ENCODE measurements at regions not wholly inside any gene's neighbourhood (a gene's known extent, or its start where the extent isn't known, plus 50 kb on each side); places are given as distances from the start of the nearest gene placed in this dataset.

GRCh38 chr10:129394518-129395328 lies 72.3 kb upstream of the MGMT start:
- FAIRE-seq = no peak
- ChIA-PET CTCF (no interaction called here), POLR2A (no interaction called here)
- no peak for DNase-seq (ENCODE audit: low read depth, low spot score)
- H4K20me1 ChIP-seq (replicated peaks; ENCODE audit: control insufficient read depth, extremely low read depth, insufficient read depth, low read length) = no peaks in the 10 kb centered on the region
- H3K36me3 ChIP-seq (ENCODE audit: control insufficient read depth in 2 of 2, extremely low read depth in 1 of 2, insufficient read depth in 2 of 2, low read length in 2 of 2) = no peaks in the 10 kb centered on the region
- dilution Hi-C loops (cut with MboI; ENCODE audit: extremely low pct_ligation_motif_present, low sequenced_read_pairs) (no loop called here), intact Hi-C loops (cut with micrococcal nuclease) (no loop called here)
- no peaks in the 10 kb centered on the region for H3K4me1 ChIP-seq (ENCODE audit: control insufficient read depth, extremely low read depth, insufficient read depth, low read length)
- H3K9ac ChIP-seq (replicated peaks; ENCODE audit: extremely low read depth, insufficient read depth, low read length) = no peak overlapping the region
- no peak overlapping the region for H3K4me3 ChIP-seq (replicated peaks in 1 of 3; ENCODE audit: insufficient read depth in 1 of 3, low read depth in 1 of 3, low read length in 3 of 3)
- BruUV-seq (replicated peaks) = no TSS peak
- H3K9me1 ChIP-seq (replicated peaks; ENCODE audit: control insufficient read depth, extremely low read depth, insufficient read depth, low read length) = no peaks in the 10 kb centered on the region
- no peak overlapping the region for H2AFZ ChIP-seq (ENCODE audit: low read depth, low read length)
- H3K9me3 ChIP-seq (replicated peaks; ENCODE audit: control insufficient read depth, insufficient read depth, low read length) = no peaks in the 10 kb centered on the region
- H3K4me2 ChIP-seq (ENCODE audit: insufficient read depth, low read length) = no peak overlapping the region
- H3K27me3 ChIP-seq (ENCODE audit: control insufficient read depth in 2 of 2, insufficient read depth in 2 of 2, low read length in 2 of 2) = no peaks in the 10 kb centered on the region
- H3K27ac ChIP-seq (ENCODE audit: insufficient read depth, low read depth, low read length) = no peak overlapping the region
- no peaks in the 10 kb centered on the region for H3K79me2 ChIP-seq (ENCODE audit: control insufficient read depth, insufficient read depth, low read length)
- TF ChIP-seq EZH2 (IDR thresholded peaks at IDR 0.05; ENCODE audit: borderline replicate concordance, low read depth, low read length, severe bottlenecking) = no peak
- TF ChIP-seq POLR2A (IDR thresholded peaks at IDR 0.05; ENCODE audit: low read depth, low read length) = no peak
- no peak for TF ChIP-seq POLR2AphosphoS5 (IDR thresholded peaks at IDR 0.05; ENCODE audit: insufficient read depth, low read depth, low read length)
- no peak for TF ChIP-seq JUN (IDR thresholded peaks at IDR 0.05; ENCODE audit: borderline replicate concordance, insufficient read depth, insufficient read length, low read depth)
- no peak for TF ChIP-seq GATA2 (IDR thresholded peaks at IDR 0.05; ENCODE audit: insufficient read depth, insufficient read length, low read depth, low read length)
- TF ChIP-seq, protein P1, sequence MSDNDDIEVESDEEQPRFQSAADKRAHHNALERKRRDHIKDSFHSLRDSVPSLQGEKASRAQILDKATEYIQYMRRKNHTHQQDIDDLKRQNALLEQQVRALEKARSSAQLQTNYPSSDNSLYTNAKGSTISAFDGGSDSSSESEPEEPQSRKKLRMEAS (IDR thresholded peaks at IDR 0.05; ENCODE audit: insufficient read depth, insufficient read length) = no peak
- TF ChIP-seq CTCF (IDR thresholded peaks at IDR 0.05; ENCODE audit: extremely low read depth in 1 of 2, insufficient read depth in 1 of 2, low read depth in 1 of 2, low read length in 2 of 2) = no peak
- no peak for TF ChIP-seq MYC (IDR thresholded peaks at IDR 0.05; ENCODE audit: low read depth, low read length)
- TF ChIP-seq FOS (IDR thresholded peaks at IDR 0.05; ENCODE audit: borderline replicate concordance, insufficient read depth, low read length) = no peak
